H9 (cell line): ENCODE measurements at regions not wholly inside any gene's neighbourhood (a gene's known extent, or its start where the extent isn't known, plus 50 kb on each side); places are given as distances from the start of the nearest gene placed in this dataset.

Source experiments
- DNase-seq: peaks from one replicate; pipeline ENCODE4 v3.0.0-alpha.2; 2017
- H2AFZ ChIP-seq: one replicate; pipeline ENCODE4 v1.6.1; 2013; ENCODE audit warnings: mild to moderate bottlenecking, low read length, control low read depth, moderate library complexity
- H2AK5ac ChIP-seq: 2 replicates; pipeline ENCODE4 v1.6.1; 2013; ENCODE audit warnings: low read length, control low read depth, mixed read lengths; ENCODE audit not compliant: insufficient read length
- H2BK120ac ChIP-seq: one replicate; pipeline ENCODE4 v1.6.1; 2013; ENCODE audit warnings: low read depth, mild to moderate bottlenecking, low read length, control low read depth, inconsistent platforms; ENCODE audit not compliant: poor library complexity, severe bottlenecking
- H2BK12ac ChIP-seq: 2 replicates; pipeline ENCODE4 v1.6.1; 2013; ENCODE audit warnings: low read length, control low read depth, mixed read lengths, low read depth; ENCODE audit not compliant: insufficient read length
- H2BK15ac ChIP-seq: 2 replicates; pipeline ENCODE4 v1.6.1; 2013; ENCODE audit warnings: low read depth, low read length, control low read depth
- H2BK20ac ChIP-seq: one replicate; pipeline ENCODE4 v1.6.1; 2013; ENCODE audit warnings: low read depth, mild to moderate bottlenecking, low read length, control low read depth, inconsistent platforms; ENCODE audit not compliant: poor library complexity, severe bottlenecking
- H2BK5ac ChIP-seq: 2 replicates; pipeline ENCODE4 v1.6.1; 2013; ENCODE audit warnings: low read length, control low read depth, mixed read lengths; ENCODE audit not compliant: insufficient read length
- H3K14ac ChIP-seq: 2 replicates; pipeline ENCODE4 v1.6.1; 2013; ENCODE audit warnings: low read length, control low read depth; ENCODE audit not compliant: insufficient read depth
- H3K18ac ChIP-seq: 2 replicates; pipeline ENCODE4 v1.6.1; 2013; ENCODE audit warnings: low read depth, mild to moderate bottlenecking, mixed read lengths, low read length, control low read depth; ENCODE audit not compliant: insufficient read length
- H3K23ac ChIP-seq: 2 replicates; pipeline ENCODE4 v1.6.1; 2013; ENCODE audit warnings: low read length, control low read depth, mixed read lengths, low read depth; ENCODE audit not compliant: insufficient read length
- H3K23me2 ChIP-seq: 2 replicates; pipeline ENCODE4 v1.6.1; 2013; ENCODE audit warnings: low read depth, mild to moderate bottlenecking, mixed read lengths, low read length, control low read depth; ENCODE audit not compliant: insufficient read length, poor library complexity, severe bottlenecking
- H3K27ac ChIP-seq: 2 replicates; pipeline ENCODE4 v1.5.1; 2013; ENCODE audit warnings: low read length, control low read depth, mixed read lengths, low read depth; ENCODE audit not compliant: insufficient read length
- H3K27me3 ChIP-seq: 2 replicates; pipeline ENCODE4 v1.6.1; 2013; ENCODE audit warnings: low read length, control low read depth, inconsistent platforms; ENCODE audit not compliant: insufficient read depth
- H3K4ac ChIP-seq: 2 replicates; pipeline ENCODE4 v1.6.1; 2013; ENCODE audit warnings: low read depth, mild to moderate bottlenecking, control low read depth, inconsistent platforms, low read length, moderate library complexity
- H3K4me1 ChIP-seq: 2 replicates; pipeline ENCODE4 v1.6.1; 2013; ENCODE audit warnings: low read length, control low read depth, inconsistent platforms; ENCODE audit not compliant: insufficient read depth
- H3K4me2 ChIP-seq: 2 replicates; pipeline ENCODE4 v1.6.1; 2013; ENCODE audit warnings: low read length, control low read depth, mixed read lengths; ENCODE audit not compliant: insufficient read length, insufficient read depth
- H3K56ac ChIP-seq: 2 replicates; pipeline ENCODE4 v1.6.1; 2013; ENCODE audit warnings: low read depth, mild to moderate bottlenecking, mixed read lengths, low read length, control low read depth; ENCODE audit not compliant: insufficient read length
- H3K79me1 ChIP-seq: 2 replicates; pipeline ENCODE4 v1.6.1; 2013; ENCODE audit warnings: low read depth, mild to moderate bottlenecking, moderate library complexity, low read length, control low read depth, inconsistent platforms; ENCODE audit not compliant: insufficient read depth, poor library complexity, severe bottlenecking
- H3K79me2 ChIP-seq: 2 replicates; pipeline ENCODE4 v1.6.1; 2013; ENCODE audit warnings: low read length, control low read depth, inconsistent platforms; ENCODE audit not compliant: insufficient read depth
- H3K9ac ChIP-seq: 2 replicates; pipeline ENCODE4 v1.6.1; 2013; ENCODE audit warnings: low read length, control low read depth, mixed read lengths; ENCODE audit not compliant: insufficient read length; ENCODE audit errors: extremely low read depth
- H3K9me3 ChIP-seq: one replicate; pipeline ENCODE4 v1.6.1; 2013; ENCODE audit warnings: low read depth, low read length, inconsistent platforms; ENCODE audit not compliant: control insufficient read depth
- H3T11ph ChIP-seq: one replicate; pipeline ENCODE4 v1.6.1; 2013; ENCODE audit warnings: mild to moderate bottlenecking, low read length, control low read depth, inconsistent platforms
- H4K20me1 ChIP-seq: one replicate; pipeline ENCODE4 v1.6.1; 2013; ENCODE audit not compliant: control insufficient read depth, insufficient read length, insufficient read depth
- H4K5ac ChIP-seq: 2 replicates; pipeline ENCODE4 v1.6.1; 2013; ENCODE audit warnings: low read depth, mild to moderate bottlenecking, mixed read lengths, low read length, control low read depth; ENCODE audit not compliant: insufficient read length
- H4K8ac ChIP-seq: replicated peaks from 2 replicates; pipeline ENCODE4 v1.6.1; 2013; ENCODE audit warnings: low read length, control low read depth, mixed read lengths, low read depth; ENCODE audit not compliant: insufficient read length
- H4K91ac ChIP-seq: 2 replicates; pipeline ENCODE4 v1.6.1; 2013; ENCODE audit warnings: low read depth, mild to moderate bottlenecking, moderate library complexity, mixed read lengths, low read length, control low read depth; ENCODE audit not compliant: insufficient read length
- H3K27ac Mint-ChIP-seq, 3 experiments: 2 replicates in 2 of 3; 3 replicates in 1 of 3; pipeline ENCODE4 v1.8.0; 2020 to 2021; ENCODE audit warnings: mixed read lengths in 3 of 3, mild to moderate bottlenecking in 1 of 3, moderate library complexity in 1 of 3
- H3K27me3 Mint-ChIP-seq: 2 replicates; pipeline ENCODE4 v1.8.0; 2021; ENCODE audit warnings: low read depth, mild to moderate bottlenecking, moderate library complexity, mixed read lengths
- H3K36me3 Mint-ChIP-seq, 3 experiments: 2 replicates in 2 of 3; 3 replicates in 1 of 3; pipeline ENCODE4 v1.8.0; 2020 to 2021; ENCODE audit warnings: low read depth in 3 of 3, mixed read lengths in 3 of 3; ENCODE audit not compliant: insufficient read depth in 1 of 3
- H3K4me1 Mint-ChIP-seq, 2 experiments: 2 replicates each; pipeline ENCODE4 v1.8.0; 2020; ENCODE audit warnings: mixed read lengths in 2 of 2
- H3K4me3 Mint-ChIP-seq, 2 experiments: 2 replicates in 1 of 2; 3 replicates in 1 of 2; pipeline ENCODE4 v1.8.0; 2020 to 2021; ENCODE audit warnings: mild to moderate bottlenecking in 2 of 2, mixed read lengths in 2 of 2, moderate library complexity in 1 of 2
- H3K9me3 Mint-ChIP-seq, 2 experiments: 2 replicates in 1 of 2; 3 replicates in 1 of 2; pipeline ENCODE4 v1.8.0; 2020; ENCODE audit warnings: mild to moderate bottlenecking in 2 of 2, mixed read lengths in 2 of 2, moderate library complexity in 1 of 2
- CTCF ChIP-seq: fragments of 200-600 bp; sonication (generic); conservative IDR thresholded peaks from 3 replicates; pipeline ENCODE4 v1.8.0; 2021; ENCODE audit warnings: antibody characterized with exemption, mild to moderate bottlenecking
- WGBS: extraction: QIAGEN DNeasy Blood & Tissue Kit; methylation state at CpG from one replicate; pipeline ENCODE4 v1.1.7; 2013; ENCODE audit warnings: missing lambda C conversion rate, low lambda C conversion rate, mixed read lengths; ENCODE audit not compliant: insufficient read length; ENCODE audit errors: extremely low coverage; 5-methylcytosine and 5-hydroxymethylcytosine counted together

GRCh38 chr3:35187908-35188307 lies 451.4 kb upstream of the ARPP21 start:
- Histone ChIP-seq H4K8ac (no peak overlapping the region), H3K4me1 (no peaks in the 10 kb centered on the region), H3K4me2 (no peak overlapping the region), H3K9ac (no peak overlapping the region), H3K14ac (no peak overlapping the region), H2BK12ac (no peak overlapping the region), H3K27ac (no peak overlapping the region), H3K79me1 (no peaks in the 10 kb centered on the region), H2AFZ (no peak overlapping the region), H2AK5ac (no peak overlapping the region), H3K23ac (no peak overlapping the region), H4K5ac (no peak overlapping the region), H2BK5ac (no peak overlapping the region), H2BK120ac (no peak overlapping the region), H4K91ac (no peak overlapping the region), H3K23me2 (no peaks in the 10 kb centered on the region), H4K20me1 (no peaks in the 10 kb centered on the region), H3K4ac (no peak overlapping the region), H3K56ac (no peak overlapping the region), H2BK20ac (no peak overlapping the region), H3T11ph (no peak overlapping the region), H3K79me2 (no peaks in the 10 kb centered on the region), H3K9me3 (no peaks in the 10 kb centered on the region), H2BK15ac (no peak overlapping the region), H3K27me3 (no peaks in the 10 kb centered on the region), H3K18ac (no peak overlapping the region)
- H3K4me1 Mint-ChIP-seq: no peaks in the 10 kb centered on the region; a peak in 1 of 4 replicates
- H3K27ac Mint-ChIP-seq: no peak overlapping the region
- H3K9me3 Mint-ChIP-seq: peaks cover 2 to 5% of the 10 kb centered on the region in 2 experiments; a peak in 3 of 5 replicates
- no peak for DNase-seq
- H3K36me3 Mint-ChIP-seq: no peaks in the 10 kb centered on the region; a peak in 2 of 7 replicates
- no peak overlapping the region for H3K4me3 Mint-ChIP-seq
- TF ChIP-seq CTCF: no peak
- no CpG with 5 or more reads among the region's 1 CpG for WGBS
- H3K27me3 Mint-ChIP-seq: no peaks in the 10 kb centered on the region
